H1 (cell line): ENCODE measurements at regions not wholly inside any gene's neighbourhood (a gene's known extent, or its start where the extent isn't known, plus 50 kb on each side); places are given as distances from the start of the nearest gene placed in this dataset.

Source experiments
- CTCF ChIA-PET: fragments of 300-600 bp; sonication (Branson Sonifier 250); formaldehyde crosslinking; loops from one replicate; lab custom pipeline; 2021; ENCODE audit not compliant: partially characterized antibody; lab: Charles Lee
- POLR2A ChIA-PET: fragments of 300-600 bp; sonication (Branson Sonifier 250); formaldehyde crosslinking; loops from one replicate; lab custom pipeline; 2021; ENCODE audit warnings: inconsistent platforms; ENCODE audit not compliant: partially characterized antibody; lab: Charles Lee
- DNase-seq, 2 experiments: peaks; one replicate each; pipeline versions ENCODE4 v3.0.0 to v3.0.0-alpha.2; 2010 to 2022; ENCODE audit warnings: low spot score in 2 of 2, low read depth in 1 of 2, mixed read lengths in 1 of 2
- FAIRE-seq: peaks from 2 replicates; lab custom pipeline; 2011; peaks lifted over from hg19 to GRCh38; lab: Jason Lieb, UNC
- H2AFZ ChIP-seq: 2 replicates; pipeline ENCODE4 v1.8.1; 2012; ENCODE audit warnings: low read length, inconsistent platforms
- H2AK5ac ChIP-seq: 2 replicates; pipeline ENCODE4 v1.6.1; 2013; ENCODE audit warnings: low read depth, low read length
- H2BK120ac ChIP-seq: replicated peaks from 2 replicates; pipeline ENCODE3; 2013; ENCODE audit warnings: low read depth, low read length, inconsistent platforms
- H2BK12ac ChIP-seq: 2 replicates; pipeline ENCODE4 v1.6.1; 2013; ENCODE audit warnings: low read depth, low read length
- H2BK15ac ChIP-seq: 2 replicates; pipeline ENCODE4 v1.6.1; 2013; ENCODE audit warnings: low read length
- H2BK20ac ChIP-seq: 2 replicates; pipeline ENCODE4 v1.6.1; 2013; ENCODE audit warnings: low read length
- H2BK5ac ChIP-seq: 2 replicates; pipeline ENCODE4 v1.6.1; 2013; ENCODE audit warnings: low read depth, low read length
- H3K14ac ChIP-seq: 2 replicates; pipeline ENCODE4 v1.6.1; 2013; ENCODE audit warnings: inconsistent platforms; ENCODE audit not compliant: insufficient read length
- H3K18ac ChIP-seq: 2 replicates; pipeline ENCODE4 v1.6.1; 2013; ENCODE audit warnings: low read length; ENCODE audit errors: extremely low read depth
- H3K23ac ChIP-seq: 2 replicates; pipeline ENCODE4 v1.6.1; 2013; ENCODE audit warnings: inconsistent platforms; ENCODE audit not compliant: insufficient read length
- H3K23me2 ChIP-seq: 2 replicates; pipeline ENCODE4 v1.6.1; 2013; ENCODE audit warnings: low read depth, low read length
- H3K27ac ChIP-seq: 2 replicates; pipeline ENCODE4 v1.6.1; 2011; ENCODE audit warnings: low read depth, low read length, inconsistent platforms
- H3K27me3 ChIP-seq, 4 experiments: replicated peaks in 1 of 4; 1 replicate in 1 of 4; 2 replicates in 3 of 4; pipeline versions ENCODE4 v1.6.1 to v1.8.1; 2011 to 2013; ENCODE audit warnings: low read length in 3 of 4, mild to moderate bottlenecking in 3 of 4, inconsistent platforms in 2 of 4, mixed read lengths in 2 of 4, moderate library complexity in 1 of 4; ENCODE audit not compliant: control insufficient read depth in 3 of 4, insufficient read depth in 3 of 4; ENCODE audit errors: extremely low read depth in 1 of 4
- H3K36me3 ChIP-seq, 4 experiments: 2 replicates each; pipeline versions ENCODE4 v1.6.1 to v1.8.1; 2011 to 2013; ENCODE audit warnings: mild to moderate bottlenecking in 4 of 4, low read length in 3 of 4, moderate library complexity in 2 of 4, control low read depth in 1 of 4, inconsistent platforms in 1 of 4; ENCODE audit not compliant: insufficient read depth in 4 of 4, control insufficient read depth in 2 of 4
- H3K4ac ChIP-seq: replicated peaks from 2 replicates; pipeline ENCODE3; 2013; ENCODE audit warnings: low read length, low read depth, mixed read lengths, inconsistent platforms; ENCODE audit not compliant: insufficient read length
- H3K4me1 ChIP-seq, 4 experiments: replicated peaks in 1 of 4; 1 replicate in 1 of 4; 2 replicates in 3 of 4; pipeline versions ENCODE4 v1.6.1 to v1.8.1; 2011 to 2013; ENCODE audit warnings: low read length in 3 of 4, inconsistent platforms in 2 of 4, mixed read lengths in 1 of 4; ENCODE audit not compliant: insufficient read depth in 4 of 4, control insufficient read depth in 3 of 4
- H3K4me2 ChIP-seq, 2 experiments: 2 replicates each; pipeline versions ENCODE4 v1.6.1 to v1.8.1; 2011 to 2013; ENCODE audit warnings: low read depth in 2 of 2, low read length in 2 of 2, control low read depth in 1 of 2, inconsistent platforms in 1 of 2, mild to moderate bottlenecking in 1 of 2; ENCODE audit not compliant: insufficient read depth in 1 of 2
- H3K4me3 ChIP-seq, 4 experiments: fragments of 200-600, 300-600 bp in 1 of 4; sonication (generic), shearing (Covaris generic), sonication (Bioruptor Twin) in 1 of 4; 2 replicates each; pipeline versions ENCODE4 v1.5.1 to v1.8.1; 2011 to 2016; ENCODE audit warnings: low read length in 4 of 4, low read depth in 3 of 4, control low read depth in 2 of 4, inconsistent platforms in 2 of 4, mild to moderate bottlenecking in 2 of 4, mixed read lengths in 1 of 4, moderate library complexity in 1 of 4; ENCODE audit not compliant: insufficient read depth in 2 of 4; ENCODE audit errors: extremely low read depth in 1 of 4
- H3K56ac ChIP-seq: replicated peaks from 2 replicates; pipeline ENCODE3; 2013; ENCODE audit warnings: low read depth, mild to moderate bottlenecking, mixed read lengths, low read length, inconsistent platforms; ENCODE audit not compliant: insufficient read length
- H3K79me1 ChIP-seq: 2 replicates; pipeline ENCODE4 v1.6.1; 2013; ENCODE audit warnings: low read depth, low read length, control low read depth
- H3K79me2 ChIP-seq, 2 experiments: 2 replicates each; pipeline versions ENCODE4 v1.6.1 to v1.8.1; 2012 to 2013; ENCODE audit warnings: low read length in 2 of 2, mild to moderate bottlenecking in 2 of 2, inconsistent platforms in 1 of 2; ENCODE audit not compliant: insufficient read depth in 2 of 2, control insufficient read depth in 1 of 2
- H3K9ac ChIP-seq, 4 experiments: replicated peaks in 1 of 4; 1 replicate in 1 of 4; 2 replicates in 3 of 4; pipeline versions ENCODE4 v1.6.1 to v1.8.1; 2011 to 2013; ENCODE audit warnings: low read depth in 3 of 4, low read length in 3 of 4, control low read depth in 2 of 4, mild to moderate bottlenecking in 2 of 4, moderate library complexity in 2 of 4, inconsistent platforms in 1 of 4; ENCODE audit errors: extremely low read depth in 1 of 4
- H3K9me3 ChIP-seq, 2 experiments: 2 replicates each; pipeline versions ENCODE4 v1.6.1 to v1.8.1; 2012 to 2013; ENCODE audit warnings: mild to moderate bottlenecking in 2 of 2, moderate library complexity in 2 of 2, control low read depth in 1 of 2, inconsistent platforms in 1 of 2, low read depth in 1 of 2, low read length in 1 of 2, mixed read lengths in 1 of 2; ENCODE audit not compliant: insufficient read depth in 2 of 2
- H4K20me1 ChIP-seq, 2 experiments: replicated peaks in 1 of 2; 2 replicates each; pipeline versions ENCODE3 to v1.8.1; 2011 to 2013; ENCODE audit warnings: inconsistent platforms in 2 of 2, low read length in 2 of 2, mild to moderate bottlenecking in 1 of 2; ENCODE audit not compliant: insufficient read depth in 2 of 2, control insufficient read depth in 1 of 2
- H4K5ac ChIP-seq: 2 replicates; pipeline ENCODE4 v1.6.1; 2013; ENCODE audit warnings: low read length, low read depth, mixed read lengths, inconsistent platforms; ENCODE audit not compliant: insufficient read length
- H4K8ac ChIP-seq: 2 replicates; pipeline ENCODE4 v1.8.0; 2013; ENCODE audit warnings: mild to moderate bottlenecking, moderate library complexity, low read length, inconsistent platforms; ENCODE audit not compliant: insufficient read depth; ENCODE audit errors: extremely low read depth
- H4K91ac ChIP-seq: replicated peaks from 2 replicates; pipeline ENCODE3; 2013; ENCODE audit warnings: low read length, mixed read lengths, inconsistent platforms; ENCODE audit not compliant: insufficient read length
- SUZ12 ChIP-seq: fragments of 200-600 bp; sonication (generic); IDR thresholded peaks from 2 replicates; pipeline ENCODE4 v1.6.1; 2012; ENCODE audit warnings: mild to moderate bottlenecking, inconsistent platforms, low read length, moderate library complexity, mixed read lengths
- ZNF274 ChIP-seq: IDR thresholded peaks from 2 replicates; pipeline ENCODE4 v1.7.0; 2012; ENCODE audit warnings: low read length, borderline replicate concordance; ENCODE audit errors: extremely low read depth
- WGBS, 2 experiments: shearing (Covaris generic) in 1 of 2; methylation state at CpG; one replicate each; pipeline versions ENCODE4 v1.1.6 to v1.1.7; 2013 to 2015; ENCODE audit warnings: low lambda C conversion rate in 2 of 2, mixed read lengths in 2 of 2, inconsistent platforms in 1 of 2, low coverage in 1 of 2, missing lambda C conversion rate in 1 of 2; ENCODE audit not compliant: insufficient replicate concordance in 2 of 2, insufficient coverage in 1 of 2, insufficient read length in 1 of 2; ENCODE audit errors: extremely low coverage in 1 of 2, missing lambda C conversion rate in 1 of 2; 5-methylcytosine and 5-hydroxymethylcytosine counted together

GRCh38 chr3:8305371-8305770 lies 196.3 kb upstream of the LMCD1 start:
- H3K36me3 ChIP-seq = no peaks in the 10 kb centered on the region
- no peak overlapping the region for H4K91ac ChIP-seq
- no peak overlapping the region for H3K9ac ChIP-seq
- H2BK5ac ChIP-seq = no peak overlapping the region
- ChIA-PET CTCF (interaction anchor here (0.8 to 1.3 kb wide), 3 partner anchors 8 to 110 kb away, joined by 3 read pairs; no protein-coding TSS in a partner anchor), POLR2A (no interaction called here)
- no peak overlapping the region for H2BK120ac ChIP-seq
- H4K20me1 ChIP-seq = no peaks in the 10 kb centered on the region
- H3K18ac ChIP-seq = no peak overlapping the region
- H3K23me2 ChIP-seq = no peaks in the 10 kb centered on the region
- no peak overlapping the region for H3K56ac ChIP-seq
- 0 out of 2 replicates have a peak overlapping the region, but pooled peaks have one; percentile 31 for H2AK5ac ChIP-seq
- DNase-seq = no peak
- H3K27ac ChIP-seq = no peak overlapping the region
- H3K4ac ChIP-seq = no peak overlapping the region
- 73% methylated on average over 1 of the region's 1 CpG; no CpG with 5 or more reads in 1 of the 2 experiments for WGBS, 2 experiments
- no peak overlapping the region for H4K5ac ChIP-seq
- FAIRE-seq = no peak
- H2BK20ac ChIP-seq = no peak overlapping the region
- H3K14ac ChIP-seq = no peak overlapping the region
- no peak overlapping the region for H3K4me2 ChIP-seq
- H3K27me3 ChIP-seq = no peaks in the 10 kb centered on the region
- no peak overlapping the region for H2AFZ ChIP-seq
- peaks cover 0 to 10% of the 10 kb centered on the region in 2 experiments for H3K9me3 ChIP-seq
- no peak overlapping the region for H3K4me3 ChIP-seq
- H4K8ac ChIP-seq = no peak overlapping the region
- no peak overlapping the region for H3K23ac ChIP-seq
- no peaks in the 10 kb centered on the region for H3K4me1 ChIP-seq
- H2BK12ac ChIP-seq = no peak overlapping the region; the same call in 1 of the 2 replicates
- no peaks in the 10 kb centered on the region for H3K79me1 ChIP-seq
- no peak overlapping the region for H2BK15ac ChIP-seq
- H3K79me2 ChIP-seq = no peaks in the 10 kb centered on the region
- TF ChIP-seq SUZ12 = no peak
- TF ChIP-seq ZNF274 = no peak
